GM12878 (cell line): ENCODE measurements at regions not wholly inside any gene's neighbourhood (a gene's known extent, or its start where the extent isn't known, plus 50 kb on each side); places are given as distances from the start of the nearest gene placed in this dataset.

Experiments
- ATAC-seq: fragments of 200-7000 bp; cut with Tn5 transposase; 3 replicates; pipeline ENCODE4 v1.9.1; 2020; ENCODE audit warnings: mild to moderate bottlenecking, moderate library complexity
- BruUV-seq: library from RNA; stranded (reverse); fragments of 400-500 nt; replicated peaks from 2 replicates; lab custom pipeline; 2021; lab: Mats Ljungman, UMichigan
- CTCF ChIA-PET: fragments of 300-600 bp; sonication (Branson Sonifier 250); formaldehyde crosslinking; extraction: SDS; loops from one replicate; lab custom pipeline; 2021; ENCODE audit warnings: inconsistent platforms; lab: Yijun Ruan, JAX
- POLR2A ChIA-PET: fragments of 350-600 bp; formaldehyde crosslinking; extraction: SDS; loops from one replicate; lab custom pipeline; 2021; ENCODE audit warnings: inconsistent platforms; lab: Charles Lee
- RAD21 ChIA-PET: fragments of 300-600 bp; sonication (Branson Sonifier 250); formaldehyde crosslinking; loops from one replicate; lab custom pipeline; 2023; ENCODE audit warnings: antibody characterized with exemption; ENCODE audit not compliant: unreplicated experiment; lab: Charles Lee
- SMC1A ChIA-PET: fragments of 300-600 bp; sonication (Branson Sonifier 250); formaldehyde crosslinking; loops from one replicate; lab custom pipeline; 2023; ENCODE audit not compliant: unreplicated experiment, uncharacterized antibody; lab: Charles Lee
- DNase-seq: peaks from one replicate; pipeline ENCODE4 v3.0.0-alpha.2; 2011; ENCODE audit warnings: low read depth, low spot score
- FAIRE-seq: peaks from 3 replicates; lab custom pipeline; 2011; peaks lifted over from hg19 to GRCh38; lab: Jason Lieb, UNC
- H2AFZ ChIP-seq: 2 replicates; pipeline ENCODE4 v1.6.0; 2011; ENCODE audit warnings: low read depth, low read length, control low read depth; ENCODE audit not compliant: control insufficient read depth
- H3K27ac ChIP-seq: 2 replicates; pipeline ENCODE4 v1.5.1; 2011; ENCODE audit warnings: control low read depth; ENCODE audit not compliant: control insufficient read depth, insufficient read depth
- H3K27me3 ChIP-seq, 2 experiments: replicated peaks in 1 of 2; 2 replicates each; pipeline versions ENCODE4 v1.6.0 to v1.6.1; 2011; ENCODE audit warnings: low read length in 1 of 2; ENCODE audit not compliant: control insufficient read depth in 2 of 2, insufficient read depth in 2 of 2
- H3K36me3 ChIP-seq, 2 experiments: 2 replicates each; pipeline ENCODE4 v1.5.1; 2011; ENCODE audit warnings: low read length in 1 of 2; ENCODE audit not compliant: control insufficient read depth in 2 of 2, insufficient read depth in 2 of 2
- H3K4me1 ChIP-seq: 2 replicates; pipeline ENCODE4 v1.6.1; 2011; ENCODE audit warnings: mild to moderate bottlenecking, low read length, moderate library complexity, mixed read lengths; ENCODE audit not compliant: control insufficient read depth, insufficient read depth
- H3K4me2 ChIP-seq: 2 replicates; pipeline ENCODE4 v1.6.0; 2011; ENCODE audit warnings: control low read depth; ENCODE audit not compliant: control insufficient read depth, insufficient read depth
- H3K4me3 ChIP-seq: fragments of 200-600 bp; sonication (generic); 2 replicates; pipeline ENCODE4 v1.5.1; 2016
- H3K79me2 ChIP-seq: 2 replicates; pipeline ENCODE4 v1.6.0; 2011; ENCODE audit warnings: low read length; ENCODE audit not compliant: control insufficient read depth, insufficient read depth
- H3K9ac ChIP-seq: 2 replicates; pipeline ENCODE4 v1.8.0; 2011; ENCODE audit warnings: low read length, control low read depth, mixed read lengths; ENCODE audit not compliant: control insufficient read depth, insufficient read depth
- H3K9me3 ChIP-seq: replicated peaks from 3 replicates; pipeline ENCODE4 v1.5.1; 2011; ENCODE audit warnings: mild to moderate bottlenecking, low read length; ENCODE audit not compliant: control insufficient read depth, insufficient read depth
- H4K20me1 ChIP-seq: 2 replicates; pipeline ENCODE4 v1.6.0; 2011; ENCODE audit not compliant: control insufficient read depth, insufficient read depth
- BCL11A ChIP-seq: IDR thresholded peaks from 2 replicates; pipeline ENCODE4 v1.6.1; 2011; ENCODE audit warnings: low read depth, low read length
- BRCA1 ChIP-seq: IDR thresholded peaks from 2 replicates; pipeline ENCODE4 v1.6.1; 2011; ENCODE audit warnings: low read depth, low read length, improper control_type of control experiment
- E2F8 ChIP-seq: fragments of 450-650 bp; IDR thresholded peaks from 2 replicates; pipeline ENCODE4 v1.6.1; 2018; ENCODE audit warnings: mild to moderate bottlenecking, low read depth, moderate library complexity; ENCODE audit not compliant: partially characterized antibody
- ETV6 ChIP-seq, 2 experiments: fragments of 450-650 bp in 1 of 2; IDR thresholded peaks in 1 of 2; conservative IDR thresholded peaks in 1 of 2; 2 replicates each; pipeline ENCODE4 v1.6.1; 2014; ENCODE audit warnings: antibody characterized with exemption in 1 of 2, borderline replicate concordance in 1 of 2, low read depth in 1 of 2, mild to moderate bottlenecking in 1 of 2, moderate library complexity in 1 of 2
- FOXM1 ChIP-seq: IDR thresholded peaks from 2 replicates; pipeline ENCODE4 v1.6.1; 2012; ENCODE audit warnings: low read depth, mild to moderate bottlenecking, inconsistent platforms, low read length, moderate library complexity
- GABPA ChIP-seq: IDR thresholded peaks from 2 replicates; pipeline ENCODE4 v1.6.1; 2014; ENCODE audit warnings: antibody characterized with exemption, low read depth, mild to moderate bottlenecking, inconsistent platforms
- HDAC6 ChIP-seq: fragments of 200-600 bp; sonication (generic); IDR thresholded peaks from one replicate; pipeline ENCODE4 v1.8.0; 2017; ENCODE audit warnings: antibody characterized with exemption; ENCODE audit not compliant: unreplicated experiment
- IKZF2 ChIP-seq, 2 experiments: fragments of 450-650 bp; IDR thresholded peaks; 2 replicates each; pipeline ENCODE4 v1.6.1; 2017; ENCODE audit warnings: mild to moderate bottlenecking in 2 of 2, moderate library complexity in 2 of 2
- MEF2B ChIP-seq: fragments of 450-650 bp; IDR thresholded peaks from 2 replicates; pipeline ENCODE4 v1.6.1; 2018; ENCODE audit warnings: mild to moderate bottlenecking, moderate library complexity; ENCODE audit not compliant: partially characterized antibody, poor library complexity, severe bottlenecking
- MTA3 ChIP-seq: IDR thresholded peaks from 2 replicates; pipeline ENCODE4 v1.6.1; 2012; ENCODE audit warnings: low read length, inconsistent platforms, borderline replicate concordance
- NR2F1 ChIP-seq: fragments of 450-650 bp; conservative IDR thresholded peaks from 2 replicates; pipeline ENCODE4 v1.6.1; 2017; ENCODE audit warnings: mild to moderate bottlenecking
- PAX8 ChIP-seq: fragments of 450-650 bp; IDR thresholded peaks from 2 replicates; pipeline ENCODE4 v1.6.1; 2017; ENCODE audit warnings: mild to moderate bottlenecking, moderate library complexity
- POLR2AphosphoS5 ChIP-seq: IDR thresholded peaks from 2 replicates; pipeline ENCODE4 v1.6.1; 2011; ENCODE audit warnings: mild to moderate bottlenecking, low read length, inconsistent platforms
- RFX5 ChIP-seq: IDR thresholded peaks from 2 replicates; pipeline ENCODE4 v1.6.1; 2011; ENCODE audit warnings: low read depth, low read length, improper control_type of control experiment
- YBX1 ChIP-seq: fragments of 450-650 bp; IDR thresholded peaks from 2 replicates; pipeline ENCODE4 v1.6.1; 2016; ENCODE audit warnings: antibody characterized with exemption
- WGBS: methylation state at CpG from one replicate; pipeline ENCODE4 v1.1.6; 2016; ENCODE audit warnings: low lambda C conversion rate; ENCODE audit not compliant: insufficient replicate concordance, insufficient coverage; ENCODE audit errors: missing lambda C conversion rate; 5-methylcytosine and 5-hydroxymethylcytosine counted together
- in situ Hi-C: fragments of 300-500 bp; cut with MboI; formaldehyde crosslinking; loops from 9 replicates; pipeline ENCODE4 v1.14.3; 2018; ENCODE audit warnings: mixed read lengths
- intact Hi-C: fragments of 100-400 bp; cut with micrococcal nuclease; formaldehyde crosslinking; loops from one replicate; pipeline ENCODE4 v1.14.2; 2022; ENCODE audit not compliant: unreplicated experiment
- TF ChIP-seq, protein P1 (sequence below): IDR thresholded peaks from 2 replicates; pipeline ENCODE4 v1.6.1; 2012; ENCODE audit warnings: low read depth, low read length, improper control_type of control experiment
- TF ChIP-seq, protein P2 (sequence below): fragments of 450-650 bp; IDR thresholded peaks from 2 replicates; pipeline ENCODE4 v1.6.1; 2016; ENCODE audit warnings: mild to moderate bottlenecking

DNA sequence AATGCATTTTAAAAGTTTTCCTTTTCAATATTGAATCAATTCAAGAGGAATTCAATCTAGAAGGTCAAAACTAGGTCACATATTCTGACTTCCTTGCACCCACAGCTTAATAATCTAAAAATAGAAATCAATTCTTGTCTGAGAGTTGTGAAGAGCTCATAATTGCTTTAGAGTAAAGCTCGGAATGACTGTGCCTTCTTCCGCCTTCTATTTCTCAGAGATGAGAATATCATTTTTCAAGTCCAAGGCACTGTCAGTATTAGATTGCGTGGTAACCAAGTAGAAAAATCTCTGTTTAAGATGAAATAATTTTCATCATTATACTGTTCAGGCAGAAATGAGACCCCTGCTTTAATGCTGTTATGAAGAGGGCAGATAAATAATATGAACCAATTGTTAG is 272.2 kb upstream of the NFE2L3 start:
- ChIA-PET RAD21 (interaction anchor here (0.7 kb wide), 1 partner anchor 656 kb away, joined by 3 read pairs; no protein-coding TSS in a partner anchor), CTCF (interaction anchor here (0.8 to 3.2 kb wide), 3 partner anchors 9 to 485 kb away, joined by 3 to 14 read pairs (median 13); no protein-coding TSS in a partner anchor), POLR2A (no interaction called here), SMC1A (interaction anchor here (0.6 to 1.6 kb wide), 4 partner anchors 9 to 643 kb away, joined by 3 to 9 read pairs (median 4); no protein-coding TSS in a partner anchor)
- 33% methylated on average over 3 of the region's 3 CpGs for WGBS
- no peak overlapping the region for H3K4me3 ChIP-seq
- no peak for FAIRE-seq
- no peaks in the 10 kb centered on the region for H3K4me1 ChIP-seq
- H2AFZ ChIP-seq = no peak overlapping the region
- no peaks in the 10 kb centered on the region; the same call in 2 of the 3 replicates for H3K9me3 ChIP-seq
- H3K36me3 ChIP-seq = no peaks in the 10 kb centered on the region
- no peak overlapping the region for H3K4me2 ChIP-seq
- no TSS peak for BruUV-seq
- H4K20me1 ChIP-seq = no peaks in the 10 kb centered on the region
- DNase-seq = no peak
- intact Hi-C loops = no loop called here
- H3K27ac ChIP-seq = no peak overlapping the region
- in situ Hi-C loops = no loop called here
- peaks cover 0 to 4% of the 10 kb centered on the region in 2 experiments; a peak in 2 of 4 replicates for H3K27me3 ChIP-seq
- no peak overlapping the region for H3K9ac ChIP-seq
- no peaks in the 10 kb centered on the region for H3K79me2 ChIP-seq
- peak; percentile 75 for ATAC-seq
- no peak for TF ChIP-seq FOXM1
- TF ChIP-seq, protein P1, sequence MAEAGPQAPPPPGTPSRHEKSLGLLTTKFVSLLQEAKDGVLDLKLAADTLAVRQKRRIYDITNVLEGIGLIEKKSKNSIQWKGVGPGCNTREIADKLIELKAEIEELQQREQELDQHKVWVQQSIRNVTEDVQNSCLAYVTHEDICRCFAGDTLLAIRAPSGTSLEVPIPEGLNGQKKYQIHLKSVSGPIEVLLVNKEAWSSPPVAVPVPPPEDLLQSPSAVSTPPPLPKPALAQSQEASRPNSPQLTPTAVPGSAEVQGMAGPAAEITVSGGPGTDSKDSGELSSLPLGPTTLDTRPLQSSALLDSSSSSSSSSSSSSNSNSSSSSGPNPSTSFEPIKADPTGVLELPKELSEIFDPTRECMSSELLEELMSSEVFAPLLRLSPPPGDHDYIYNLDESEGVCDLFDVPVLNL = no peak
- no peak for TF ChIP-seq E2F8
- TF ChIP-seq POLR2AphosphoS5 = no peak
- TF ChIP-seq MEF2B = peak; percentile 23
- no peak for TF ChIP-seq RFX5
- TF ChIP-seq, protein P2, sequence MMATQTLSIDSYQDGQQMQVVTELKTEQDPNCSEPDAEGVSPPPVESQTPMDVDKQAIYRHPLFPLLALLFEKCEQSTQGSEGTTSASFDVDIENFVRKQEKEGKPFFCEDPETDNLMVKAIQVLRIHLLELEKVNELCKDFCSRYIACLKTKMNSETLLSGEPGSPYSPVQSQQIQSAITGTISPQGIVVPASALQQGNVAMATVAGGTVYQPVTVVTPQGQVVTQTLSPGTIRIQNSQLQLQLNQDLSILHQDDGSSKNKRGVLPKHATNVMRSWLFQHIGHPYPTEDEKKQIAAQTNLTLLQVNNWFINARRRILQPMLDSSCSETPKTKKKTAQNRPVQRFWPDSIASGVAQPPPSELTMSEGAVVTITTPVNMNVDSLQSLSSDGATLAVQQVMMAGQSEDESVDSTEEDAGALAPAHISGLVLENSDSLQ = peak; percentile 57; the same call in 1 of the 2 replicates
- TF ChIP-seq MTA3 = no peak
- TF ChIP-seq ETV6 (conservative IDR thresholded peaks at IDR 0.05 in 1 of 2, IDR thresholded peaks at IDR 0.05 in 1 of 2; ENCODE audit: borderline replicate concordance in 1 of 2, low read depth in 1 of 2) = peak in 1 of 2 experiments; percentile 39; a peak in 1 of 4 replicates
- no peak for TF ChIP-seq PAX8
- peak; percentile 39; the same call in 1 of the 2 replicates for TF ChIP-seq NR2F1
- no peak for TF ChIP-seq BCL11A
- TF ChIP-seq BRCA1 = no peak
- TF ChIP-seq GABPA = no peak
- TF ChIP-seq HDAC6 = no peak
- no peak for TF ChIP-seq IKZF2 (IDR thresholded peaks at IDR 0.05)
- TF ChIP-seq YBX1 = no peak
